NCI-H748 (cell line): ENCODE measurements at regions not wholly inside any gene's neighbourhood (a gene's known extent, or its start where the extent isn't known, plus 50 kb on each side); places are given as distances from the start of the nearest gene placed in this dataset.

ENCODE experiments used
- DNase-seq: peaks from one replicate; lab custom pipeline; 2025; ENCODE audit not compliant: unreplicated experiment; lab: John Stamatoyannopoulos, UW

- no peak for DNase-seq
Measured at GRCh38 chr15:93459396-93459795, 370.4 kb upstream of the RGMA start.

GRCh38 chr15:93458597-93458996 is 369.6 kb upstream of the RGMA start:
- no peak for DNase-seq

- DNase-seq = no peak
Measured at GRCh38 chr15:93454788-93455187, 365.8 kb upstream of the RGMA start.

- no peak for DNase-seq
Measured at GRCh38 chr15:93452537-93453211, 363.7 kb upstream of the RGMA start.

- peak; percentile 27 for DNase-seq
Measured at GRCh38 chr15:93451822-93452221, 362.8 kb upstream of the RGMA start.

GRCh38 chr15:93451265-93451664 is 362.3 kb upstream of the RGMA start:
- DNase-seq = peak; percentile 85

- DNase-seq = no peak
Measured at GRCh38 chr15:93449798-93450197, 360.8 kb upstream of the RGMA start.

GRCh38 chr15:93438310-93438709 is 349.3 kb upstream of the RGMA start:
- no peak for DNase-seq

- DNase-seq = no peak
Measured at GRCh38 chr15:93432474-93432873, 343.5 kb upstream of the RGMA start.

GRCh38 chr15:93428807-93429351 is 339.9 kb upstream of the RGMA start:
- no peak for DNase-seq

GRCh38 chr15:93428150-93428549 is 339.1 kb upstream of the RGMA start:
- DNase-seq = peak; percentile 45

GRCh38 chr15:93424131-93424530 is 335.1 kb upstream of the RGMA start:
- DNase-seq = no peak

- DNase-seq = no peak
Measured at GRCh38 chr15:93422476-93422875, 333.5 kb upstream of the RGMA start.

GRCh38 chr15:93420477-93420876 is 331.5 kb upstream of the RGMA start:
- DNase-seq = no peak

GRCh38 chr15:93420050-93420452 is 331.0 kb upstream of the RGMA start:
- no peak for DNase-seq

GRCh38 chr15:93418566-93418965 is 329.6 kb upstream of the RGMA start:
- no peak for DNase-seq

- no peak for DNase-seq
Measured at GRCh38 chr15:93417631-93418030, 328.6 kb upstream of the RGMA start.

GRCh38 chr15:93417156-93417555 is 328.1 kb upstream of the RGMA start:
- DNase-seq = no peak

GRCh38 chr15:93415576-93415975 is 326.6 kb upstream of the RGMA start:
- no peak for DNase-seq

GRCh38 chr15:93414576-93415231 is 325.7 kb upstream of the RGMA start:
- no peak for DNase-seq

- DNase-seq = no peak
Measured at GRCh38 chr15:93413745-93414144, 324.7 kb upstream of the RGMA start.

- no peak for DNase-seq
Measured at GRCh38 chr15:93399121-93399520, 310.1 kb upstream of the RGMA start.

- DNase-seq = no peak
Measured at GRCh38 chr15:93389211-93389610, 300.2 kb upstream of the RGMA start.
